ENCODE measurements at regions not wholly inside any gene's neighbourhood (a gene's known extent, or its start where the extent isn't known, plus 50 kb on each side); places are given as distances from the start of the nearest gene placed in this dataset.

GRCh38 chr17:63378411-63379375, 67.4 kb downstream of the CYB561 start:
- in situ Hi-C loops (cut with HindIII; ENCODE audit: low sequenced_read_pairs) = no loop called here
- peak; percentile 49 for DNase-seq (ENCODE audit: low read depth, low spot score)
- no peak for TF ChIP-seq CTCF (IDR thresholded peaks at IDR 0.05; ENCODE audit: low read depth, low read length)
- no peak overlapping the region for H3K4me3 ChIP-seq (ENCODE audit: low read depth, low read length)

- TF ChIP-seq CTCF (IDR thresholded peaks at IDR 0.05; ENCODE audit: low read depth, low read length) = no peak
- no peak for DNase-seq (ENCODE audit: low read depth, low spot score)
- in situ Hi-C loops (cut with HindIII; ENCODE audit: low sequenced_read_pairs) = no loop called here
- H3K4me3 ChIP-seq (ENCODE audit: low read depth, low read length) = no peak overlapping the region
Measured at GRCh38 chr17:63379636-63380035, 66.5 kb downstream of the CYB561 start.

- in situ Hi-C loops (cut with HindIII; ENCODE audit: low sequenced_read_pairs) = no loop called here
- no peak overlapping the region for H3K4me3 ChIP-seq (ENCODE audit: low read depth, low read length)
- no peak for TF ChIP-seq CTCF (IDR thresholded peaks at IDR 0.05; ENCODE audit: low read depth, low read length)
- DNase-seq (ENCODE audit: low read depth, low spot score) = no peak
Measured at GRCh38 chr17:63381101-63381729, 64.9 kb downstream of the CYB561 start.

GRCh38 chr17:63382136-63382535, 64.0 kb downstream of the CYB561 start:
- in situ Hi-C loops (cut with HindIII; ENCODE audit: low sequenced_read_pairs) = no loop called here
- H3K4me3 ChIP-seq (ENCODE audit: low read depth, low read length) = no peak overlapping the region
- DNase-seq (ENCODE audit: low read depth, low spot score) = no peak
- no peak for TF ChIP-seq CTCF (IDR thresholded peaks at IDR 0.05; ENCODE audit: low read depth, low read length)

Data from astrocyte of the spinal cord (primary cell).